ENCODE measurements at regions not wholly inside any gene's neighbourhood (a gene's known extent, or its start where the extent isn't known, plus 50 kb on each side); places are given as distances from the start of the nearest gene placed in this dataset.

GRCh38 chr16:86757704-86758040, 179.3 kb downstream of the FOXL1 start:
- TF ChIP-seq CTCF (IDR thresholded peaks at IDR 0.05; ENCODE audit: low read length) (no peak), EZH2 (optimal IDR thresholded peaks at IDR 0.05; ENCODE audit: low read depth, low read length) (no peak), EZH2phosphoT487 (IDR thresholded peaks at IDR 0.05; ENCODE audit: low read length) (no peak)
